ENCODE measurements at regions not wholly inside any gene's neighbourhood (a gene's known extent, or its start where the extent isn't known, plus 50 kb on each side); places are given as distances from the start of the nearest gene placed in this dataset.
"Not testable (repeated sequence)": the region's sequence is repeated elsewhere in the genome, so short reads cannot be mapped to it uniquely, and the experiment has no call there.

GRCh38 chr4:179695175-179695574, 2252.9 kb upstream of the AGA start:
- no peak overlapping the region for H2AFZ ChIP-seq (ENCODE audit: low read length)
- TF ChIP-seq CTCF (IDR thresholded peaks at IDR 0.05; ENCODE audit: extremely low read depth, low read depth, low read length) = no peak
- H3K4me1 ChIP-seq (ENCODE audit: insufficient read depth, low read length) = no peaks in the 10 kb centered on the region
- H3K27ac ChIP-seq (ENCODE audit: low read depth, low read length) = no peak overlapping the region
- no peak for DNase-seq (ENCODE audit: insufficient read length, low spot score, missing footprints)
- H4K20me1 ChIP-seq (ENCODE audit: insufficient read depth, low read length) = no peaks in the 10 kb centered on the region
- no peak overlapping the region for H3K4me2 ChIP-seq (ENCODE audit: insufficient read depth, low read length)
- no peaks in the 10 kb centered on the region for H3K79me2 ChIP-seq (ENCODE audit: insufficient read depth, low read length)
- no peaks in the 10 kb centered on the region for H3K36me3 ChIP-seq (ENCODE audit: insufficient read depth, low read length)
- no peaks in the 10 kb centered on the region for H3K27me3 ChIP-seq (ENCODE audit: insufficient read depth, low read length)
- peaks cover 2% of the 10 kb centered on the region for H3K9me3 ChIP-seq (ENCODE audit: low read depth, low read length)
- H3K4me3 ChIP-seq (ENCODE audit: insufficient read depth, low read length) = no peak overlapping the region

- Histone ChIP-seq H3K27ac (ENCODE audit: low read depth, low read length) (no peak overlapping the region), H3K27me3 (ENCODE audit: insufficient read depth, low read length) (no peaks in the 10 kb centered on the region), H3K79me2 (ENCODE audit: insufficient read depth, low read length) (no peaks in the 10 kb centered on the region), H2AFZ (ENCODE audit: low read length) (no peak overlapping the region), H3K4me1 (ENCODE audit: insufficient read depth, low read length) (no peaks in the 10 kb centered on the region), H3K4me2 (ENCODE audit: insufficient read depth, low read length) (no peak overlapping the region), H3K36me3 (ENCODE audit: insufficient read depth, low read length) (no peaks in the 10 kb centered on the region), H3K9me3 (ENCODE audit: low read depth, low read length) (peaks cover 5% of the 10 kb centered on the region), H4K20me1 (ENCODE audit: insufficient read depth, low read length) (no peaks in the 10 kb centered on the region), H3K4me3 (ENCODE audit: insufficient read depth, low read length) (no peak overlapping the region)
- DNase-seq (ENCODE audit: insufficient read length, low spot score, missing footprints) = no peak
- no peak for TF ChIP-seq CTCF (IDR thresholded peaks at IDR 0.05; ENCODE audit: extremely low read depth, low read depth, low read length)
Observed at GRCh38 chr4:179698321-179698720, 2256.1 kb upstream of the AGA start.

- Histone ChIP-seq H3K4me2 (ENCODE audit: insufficient read depth, low read length) (no peak overlapping the region), H3K4me3 (ENCODE audit: insufficient read depth, low read length) (no peak overlapping the region), H3K27ac (ENCODE audit: low read depth, low read length) (no peak overlapping the region), H3K79me2 (ENCODE audit: insufficient read depth, low read length) (no peaks in the 10 kb centered on the region), H3K4me1 (ENCODE audit: insufficient read depth, low read length) (no peaks in the 10 kb centered on the region), H3K27me3 (ENCODE audit: insufficient read depth, low read length) (no peaks in the 10 kb centered on the region), H3K36me3 (ENCODE audit: insufficient read depth, low read length) (no peaks in the 10 kb centered on the region), H2AFZ (ENCODE audit: low read length) (no peak overlapping the region), H3K9me3 (ENCODE audit: low read depth, low read length) (peaks cover 7% of the 10 kb centered on the region), H4K20me1 (ENCODE audit: insufficient read depth, low read length) (no peaks in the 10 kb centered on the region)
- DNase-seq (ENCODE audit: insufficient read length, low spot score, missing footprints) = no peak
- no peak for TF ChIP-seq CTCF (IDR thresholded peaks at IDR 0.05; ENCODE audit: extremely low read depth, low read depth, low read length)
Observed at GRCh38 chr4:179709961-179710624, 2267.9 kb upstream of the AGA start.

GRCh38 chr4:179719766-179720450, 2277.7 kb upstream of the AGA start:
- no peak overlapping the region for H3K4me2 ChIP-seq (ENCODE audit: insufficient read depth, low read length)
- H3K36me3 ChIP-seq (ENCODE audit: insufficient read depth, low read length) = no peaks in the 10 kb centered on the region
- no peak overlapping the region for H3K27ac ChIP-seq (ENCODE audit: low read depth, low read length)
- H2AFZ ChIP-seq (ENCODE audit: low read length) = no peak overlapping the region
- no peaks in the 10 kb centered on the region for H3K9me3 ChIP-seq (ENCODE audit: low read depth, low read length)
- no peak overlapping the region for H3K4me3 ChIP-seq (ENCODE audit: insufficient read depth, low read length)
- TF ChIP-seq CTCF (IDR thresholded peaks at IDR 0.05; ENCODE audit: extremely low read depth, low read depth, low read length) = no peak
- no peaks in the 10 kb centered on the region for H3K79me2 ChIP-seq (ENCODE audit: insufficient read depth, low read length)
- no peaks in the 10 kb centered on the region for H4K20me1 ChIP-seq (ENCODE audit: insufficient read depth, low read length)
- no peaks in the 10 kb centered on the region for H3K27me3 ChIP-seq (ENCODE audit: insufficient read depth, low read length)
- DNase-seq (ENCODE audit: insufficient read length, low spot score, missing footprints) = no peak
- H3K4me1 ChIP-seq (ENCODE audit: insufficient read depth, low read length) = no peaks in the 10 kb centered on the region

- H3K79me2 ChIP-seq (ENCODE audit: insufficient read depth, low read length); H3K27ac ChIP-seq (ENCODE audit: low read depth, low read length); DNase-seq (ENCODE audit: insufficient read length, low spot score, missing footprints); H3K36me3 ChIP-seq (ENCODE audit: insufficient read depth, low read length); H3K4me2 ChIP-seq (ENCODE audit: insufficient read depth, low read length); H3K4me1 ChIP-seq (ENCODE audit: insufficient read depth, low read length); H3K9me3 ChIP-seq (ENCODE audit: low read depth, low read length); H4K20me1 ChIP-seq (ENCODE audit: insufficient read depth, low read length); H2AFZ ChIP-seq (ENCODE audit: low read length); H3K27me3 ChIP-seq (ENCODE audit: insufficient read depth, low read length); H3K4me3 ChIP-seq (ENCODE audit: insufficient read depth, low read length): not testable (repeated sequence)
Observed at GRCh38 chr4:179726491-179726890, 2284.3 kb upstream of the AGA start.
